Aorta (tissue), 5 donors: ENCODE measurements at regions not wholly inside any gene's neighbourhood (a gene's known extent, or its start where the extent isn't known, plus 50 kb on each side); places are given as distances from the start of the nearest gene placed in this dataset.
"Not testable (repeated sequence)": the region's sequence is repeated elsewhere in the genome, so short reads cannot be mapped to it uniquely, and the experiment has no call there.

Experiments
- ATAC-seq: fragments of 200-7000 bp; cut with Tn5 transposase; one replicate; pipeline ENCODE4 v1.9.1; 2022; ENCODE audit warnings: moderate library complexity; ENCODE audit not compliant: low FRiP score
- DNase-seq, 2 donors: peaks; one replicate each; pipeline ENCODE4 v3.0.0-alpha.2; 2020
- H3K27ac ChIP-seq, 2 donors: one replicate each; pipeline ENCODE4 v1.5.1; 2013; ENCODE audit warnings: low read length in 2 of 2, mild to moderate bottlenecking in 2 of 2, moderate library complexity in 2 of 2, control low read depth in 1 of 2, inconsistent platforms in 1 of 2, low read depth in 1 of 2
- H3K27me3 ChIP-seq, 2 donors: one replicate each; pipeline ENCODE4 v1.6.1; 2013; ENCODE audit warnings: control low read depth in 1 of 2, low read length in 1 of 2, mild to moderate bottlenecking in 1 of 2, moderate library complexity in 1 of 2; ENCODE audit not compliant: insufficient read depth in 2 of 2, control insufficient read depth in 1 of 2
- H3K36me3 ChIP-seq, 2 donors: one replicate each; pipeline ENCODE4 v1.6.1; 2013; ENCODE audit warnings: control low read depth in 1 of 2, low read length in 1 of 2, mild to moderate bottlenecking in 1 of 2; ENCODE audit not compliant: insufficient read depth in 2 of 2, control insufficient read depth in 1 of 2
- H3K4me1 ChIP-seq, 2 donors: one replicate each; pipeline ENCODE4 v1.6.1; 2013; ENCODE audit warnings: low read length in 2 of 2, control low read depth in 1 of 2, mild to moderate bottlenecking in 1 of 2, moderate library complexity in 1 of 2; ENCODE audit not compliant: insufficient read depth in 2 of 2, control insufficient read depth in 1 of 2
- H3K4me3 ChIP-seq, 2 donors: one replicate each; pipeline ENCODE4 v1.5.1; 2013; ENCODE audit warnings: low read length in 2 of 2, control low read depth in 1 of 2, mild to moderate bottlenecking in 1 of 2
- H3K9me3 ChIP-seq: one replicate; pipeline ENCODE4 v1.6.1; 2013; ENCODE audit warnings: mild to moderate bottlenecking, low read length; ENCODE audit not compliant: control insufficient read depth
- WGBS, 2 donors: extraction: QIAGEN DNeasy Blood & Tissue Kit; methylation state at CpG; one replicate each; pipeline ENCODE4 v1.1.7; 2013; 5-methylcytosine and 5-hydroxymethylcytosine counted together
- intact Hi-C, 2 donors: fragments of 100-400 bp; cut with DNase I; formaldehyde crosslinking; loops; one replicate each; pipeline versions ENCODE4 v1.14.2 to v1.15.0; 2022
- donor health status: healthy with polysubstance abuse.
- donor health status: Bipolar disorder and iron deficiency.
- donor health status: DM: no; HTN: no; CAD: no.
- donor health status: DM: no; HTN: no; CAD: no.
- donor health status: DM: yes; HTN: yes; CAD: no.

DNA sequence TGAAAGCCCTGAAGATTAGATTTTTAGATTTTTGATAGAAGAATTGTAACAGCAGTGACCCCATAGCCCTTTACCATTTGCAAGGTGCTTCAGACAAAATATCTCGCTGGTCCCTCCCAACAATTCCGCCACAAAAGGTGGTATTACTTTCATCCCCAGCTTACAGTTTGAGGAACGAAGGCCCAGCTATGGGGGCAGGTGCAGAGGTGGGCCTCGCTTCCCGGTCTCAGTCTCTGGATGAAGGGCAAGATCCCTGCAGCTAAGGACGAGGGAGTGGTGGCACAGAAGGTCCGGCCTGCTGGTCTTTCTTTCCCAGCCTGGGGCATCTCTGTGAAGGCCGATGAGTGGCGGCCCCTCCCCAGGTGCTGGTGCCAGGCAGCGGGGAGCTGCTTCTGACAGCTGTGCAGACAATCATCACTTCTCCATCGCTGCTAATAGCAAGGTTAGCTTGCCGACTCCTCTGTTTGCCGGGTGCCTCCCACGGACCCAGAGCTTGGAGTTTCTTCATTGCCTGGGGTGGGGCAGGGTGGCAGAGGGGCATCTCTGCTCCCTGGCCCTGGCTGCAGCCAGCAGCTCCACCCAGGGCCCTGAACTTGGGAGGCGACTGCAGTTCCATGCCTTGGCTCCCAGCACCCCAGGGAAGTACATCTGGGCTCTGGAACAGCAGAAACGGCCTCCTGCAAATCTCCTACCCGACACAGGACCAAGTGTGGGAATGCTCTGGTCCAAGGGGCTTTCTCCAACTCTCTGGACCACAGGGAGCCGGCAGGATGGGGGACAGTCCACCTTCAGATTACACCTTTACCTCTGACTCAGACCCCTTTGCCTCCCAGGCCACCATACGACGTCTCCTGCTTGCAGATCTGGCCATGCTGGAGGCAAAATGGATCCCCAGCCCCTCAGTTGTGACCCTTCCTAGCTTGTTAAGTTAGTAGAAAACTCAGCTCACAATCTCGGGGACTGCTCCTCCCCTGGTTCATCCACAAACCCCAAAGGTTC lies 170.5 kb downstream of the TRIM43 start:
- H3K4me3 ChIP-seq, H3K27me3 ChIP-seq, H3K27ac ChIP-seq, H3K36me3 ChIP-seq, H3K9me3 ChIP-seq, H3K4me1 ChIP-seq, intact Hi-C loops, ATAC-seq: not testable (repeated sequence)
- DNase-seq: peak in 1 of 2 donors; percentile 54
- 85 to 86% methylated on average over 20 to 21 of the region's 21 CpGs for WGBS, 2 donors

DNA sequence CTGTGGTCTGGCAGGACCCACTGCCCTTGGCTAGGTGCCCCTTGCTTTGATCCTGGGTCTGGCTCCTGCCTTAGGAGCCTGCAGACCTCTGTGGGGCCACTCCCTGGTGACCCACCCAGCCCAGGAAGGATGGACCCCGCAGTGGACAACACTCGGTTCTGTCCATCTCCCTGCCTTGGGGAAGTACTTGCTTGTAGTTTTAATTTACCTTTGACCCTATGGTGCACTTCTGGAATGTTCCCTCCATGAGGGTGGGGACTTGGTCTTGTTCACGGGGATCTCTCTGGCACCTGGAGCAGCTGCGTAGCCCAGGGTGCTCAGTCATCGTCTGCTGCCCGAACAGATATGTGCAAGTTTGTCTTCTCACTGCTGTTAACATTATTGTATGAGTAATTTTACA lies 171.3 kb downstream of the TRIM43 start:
- intact Hi-C loops, H3K27me3 ChIP-seq, H3K9me3 ChIP-seq, ATAC-seq, H3K4me3 ChIP-seq, H3K4me1 ChIP-seq, H3K27ac ChIP-seq, H3K36me3 ChIP-seq: not testable (repeated sequence)
- WGBS, 2 donors: 68 to 70% methylated on average over 6 of the region's 6 CpGs
- DNase-seq: peak in 1 of 2 donors; percentile 34

GRCh38 chr2:95764966-95765365 lies 173.2 kb downstream of the TRIM43 start:
- H3K27me3 ChIP-seq, H3K4me1 ChIP-seq, intact Hi-C loops, H3K36me3 ChIP-seq, H3K27ac ChIP-seq, ATAC-seq, H3K4me3 ChIP-seq, H3K9me3 ChIP-seq, DNase-seq: not testable (repeated sequence)
- WGBS, 2 donors: 72 to 83% methylated on average over 5 of the region's 6 CpGs

DNA sequence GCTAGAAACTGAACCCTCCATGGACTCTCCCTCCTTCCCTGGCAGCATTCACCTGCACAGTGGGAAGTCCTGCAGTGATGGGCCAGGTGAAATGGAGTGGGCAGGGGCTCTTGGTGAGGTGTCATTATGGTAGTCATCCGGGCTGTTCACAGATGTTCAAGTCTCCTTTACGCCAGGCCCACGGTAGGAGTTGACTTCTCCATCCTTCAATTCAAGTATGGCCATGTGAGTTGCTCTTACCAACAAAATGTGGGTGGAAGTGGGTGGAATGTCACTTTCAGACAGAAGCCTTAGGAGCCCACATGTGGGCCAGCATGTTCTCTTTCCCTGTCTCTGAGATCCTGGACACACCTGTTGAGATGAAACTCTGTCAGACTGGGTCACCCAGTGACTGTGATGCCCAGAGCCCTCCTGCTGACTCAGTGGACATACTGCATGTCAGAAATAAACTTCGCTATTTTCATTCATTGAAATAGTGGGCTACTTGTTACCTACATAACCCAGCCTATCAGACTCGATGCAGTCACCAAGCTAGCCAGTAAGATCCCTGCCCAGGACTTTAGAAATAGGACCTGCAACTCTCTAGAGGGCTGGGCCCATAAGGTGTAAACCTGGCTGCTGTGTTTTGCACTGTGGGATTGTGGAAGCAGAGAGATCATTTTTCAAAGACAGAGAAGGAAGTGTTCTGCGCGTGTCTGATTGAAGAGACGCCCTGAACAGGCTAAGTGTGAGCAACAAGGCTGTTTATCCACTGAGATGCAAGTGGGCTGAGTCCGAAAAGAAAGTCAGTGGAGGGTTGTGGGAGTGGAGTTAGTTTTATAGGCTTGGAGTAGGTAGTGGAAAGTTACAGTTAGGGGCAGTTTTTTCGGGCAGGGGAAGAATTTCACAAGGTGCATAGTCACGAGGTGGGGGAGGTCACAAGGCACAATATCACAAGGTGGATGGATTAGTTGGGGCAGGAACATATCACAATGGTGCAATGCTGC lies 174.4 kb downstream of the TRIM43 start:
- 79 to 83% methylated on average over 11 of the region's 11 CpGs for WGBS, 2 donors

GRCh38 chr2:95767531-95767930 lies 175.7 kb downstream of the TRIM43 start:
- 57 to 63% methylated on average over 4 of the region's 4 CpGs for WGBS, 2 donors
- H3K4me1 ChIP-seq, H3K9me3 ChIP-seq, DNase-seq, intact Hi-C loops, ATAC-seq, H3K36me3 ChIP-seq, H3K27me3 ChIP-seq, H3K27ac ChIP-seq, H3K4me3 ChIP-seq: not testable (repeated sequence)

More for the DNA sequence above, 174.4 kb downstream of the TRIM43 start:
- intact Hi-C loops, DNase-seq, H3K9me3 ChIP-seq, H3K27ac ChIP-seq, ATAC-seq, H3K4me3 ChIP-seq, H3K4me1 ChIP-seq, H3K27me3 ChIP-seq, H3K36me3 ChIP-seq: not testable (repeated sequence)

- intact Hi-C loops, H3K27me3 ChIP-seq, H3K4me1 ChIP-seq, H3K36me3 ChIP-seq, ATAC-seq, H3K4me3 ChIP-seq, H3K9me3 ChIP-seq, H3K27ac ChIP-seq: not testable (repeated sequence)
- DNase-seq: peak in 1 of 2 donors; percentile 13
- 71 to 87% methylated on average over 2 of the region's 3 CpGs for WGBS, 2 donors
These were observed 176.1 kb downstream of the TRIM43 start for GRCh38 chr2:95767950-95768349.

GRCh38 chr2:95769256-95769655 lies 177.5 kb downstream of the TRIM43 start:
- ATAC-seq, H3K27ac ChIP-seq, H3K4me1 ChIP-seq, H3K9me3 ChIP-seq, H3K4me3 ChIP-seq, H3K27me3 ChIP-seq, intact Hi-C loops, H3K36me3 ChIP-seq: not testable (repeated sequence)
- DNase-seq: peak in 1 of 2 donors; percentile 27
- WGBS, 2 donors: 70 to 92% methylated on average over 1 of the region's 1 CpG

- DNase-seq: peak in 1 of 2 donors; percentile 12
- WGBS, 2 donors: 46 to 55% methylated on average over 7 of the region's 9 CpGs
- H3K27me3 ChIP-seq, H3K36me3 ChIP-seq, H3K4me3 ChIP-seq, intact Hi-C loops, H3K4me1 ChIP-seq, ATAC-seq, H3K27ac ChIP-seq, H3K9me3 ChIP-seq: not testable (repeated sequence)
These were observed 178.9 kb downstream of the TRIM43 start for GRCh38 chr2:95770726-95771125.
